H1 (cell line): ENCODE measurements at regions not wholly inside any gene's neighbourhood (a gene's known extent, or its start where the extent isn't known, plus 50 kb on each side); places are given as distances from the start of the nearest gene placed in this dataset.

Experiments used
- CTCF ChIA-PET: fragments of 300-600 bp; sonication (Branson Sonifier 250); formaldehyde crosslinking; loops from one replicate; lab custom pipeline; 2021; ENCODE audit not compliant: partially characterized antibody; lab: Charles Lee
- POLR2A ChIA-PET: fragments of 300-600 bp; sonication (Branson Sonifier 250); formaldehyde crosslinking; loops from one replicate; lab custom pipeline; 2021; ENCODE audit warnings: inconsistent platforms; ENCODE audit not compliant: partially characterized antibody; lab: Charles Lee
- DNase-seq, 2 experiments: peaks; one replicate each; pipeline versions ENCODE4 v3.0.0 to v3.0.0-alpha.2; 2010 to 2022; ENCODE audit warnings: low spot score in 2 of 2, low read depth in 1 of 2, mixed read lengths in 1 of 2
- FAIRE-seq: peaks from 2 replicates; lab custom pipeline; 2011; peaks lifted over from hg19 to GRCh38; lab: Jason Lieb, UNC
- H2AFZ ChIP-seq: 2 replicates; pipeline ENCODE4 v1.8.1; 2012; ENCODE audit warnings: low read length, inconsistent platforms
- H2AK5ac ChIP-seq: 2 replicates; pipeline ENCODE4 v1.6.1; 2013; ENCODE audit warnings: low read depth, low read length
- H2BK120ac ChIP-seq: replicated peaks from 2 replicates; pipeline ENCODE3; 2013; ENCODE audit warnings: low read depth, low read length, inconsistent platforms
- H2BK12ac ChIP-seq: 2 replicates; pipeline ENCODE4 v1.6.1; 2013; ENCODE audit warnings: low read depth, low read length
- H2BK15ac ChIP-seq: 2 replicates; pipeline ENCODE4 v1.6.1; 2013; ENCODE audit warnings: low read length
- H2BK20ac ChIP-seq: 2 replicates; pipeline ENCODE4 v1.6.1; 2013; ENCODE audit warnings: low read length
- H2BK5ac ChIP-seq: 2 replicates; pipeline ENCODE4 v1.6.1; 2013; ENCODE audit warnings: low read depth, low read length
- H3K14ac ChIP-seq: 2 replicates; pipeline ENCODE4 v1.6.1; 2013; ENCODE audit warnings: inconsistent platforms; ENCODE audit not compliant: insufficient read length
- H3K18ac ChIP-seq: 2 replicates; pipeline ENCODE4 v1.6.1; 2013; ENCODE audit warnings: low read length; ENCODE audit errors: extremely low read depth
- H3K23ac ChIP-seq: 2 replicates; pipeline ENCODE4 v1.6.1; 2013; ENCODE audit warnings: inconsistent platforms; ENCODE audit not compliant: insufficient read length
- H3K23me2 ChIP-seq: 2 replicates; pipeline ENCODE4 v1.6.1; 2013; ENCODE audit warnings: low read depth, low read length
- H3K27ac ChIP-seq: 2 replicates; pipeline ENCODE4 v1.6.1; 2011; ENCODE audit warnings: low read depth, low read length, inconsistent platforms
- H3K27me3 ChIP-seq, 4 experiments: replicated peaks in 1 of 4; 1 replicate in 1 of 4; 2 replicates in 3 of 4; pipeline versions ENCODE4 v1.6.1 to v1.8.1; 2011 to 2013; ENCODE audit warnings: low read length in 3 of 4, mild to moderate bottlenecking in 3 of 4, inconsistent platforms in 2 of 4, mixed read lengths in 2 of 4, moderate library complexity in 1 of 4; ENCODE audit not compliant: control insufficient read depth in 3 of 4, insufficient read depth in 3 of 4; ENCODE audit errors: extremely low read depth in 1 of 4
- H3K36me3 ChIP-seq, 4 experiments: 2 replicates each; pipeline versions ENCODE4 v1.6.1 to v1.8.1; 2011 to 2013; ENCODE audit warnings: mild to moderate bottlenecking in 4 of 4, low read length in 3 of 4, moderate library complexity in 2 of 4, control low read depth in 1 of 4, inconsistent platforms in 1 of 4; ENCODE audit not compliant: insufficient read depth in 4 of 4, control insufficient read depth in 2 of 4
- H3K4ac ChIP-seq: replicated peaks from 2 replicates; pipeline ENCODE3; 2013; ENCODE audit warnings: low read length, low read depth, mixed read lengths, inconsistent platforms; ENCODE audit not compliant: insufficient read length
- H3K4me1 ChIP-seq, 4 experiments: replicated peaks in 1 of 4; 1 replicate in 1 of 4; 2 replicates in 3 of 4; pipeline versions ENCODE4 v1.6.1 to v1.8.1; 2011 to 2013; ENCODE audit warnings: low read length in 3 of 4, inconsistent platforms in 2 of 4, mixed read lengths in 1 of 4; ENCODE audit not compliant: insufficient read depth in 4 of 4, control insufficient read depth in 3 of 4
- H3K4me2 ChIP-seq, 2 experiments: 2 replicates each; pipeline versions ENCODE4 v1.6.1 to v1.8.1; 2011 to 2013; ENCODE audit warnings: low read depth in 2 of 2, low read length in 2 of 2, control low read depth in 1 of 2, inconsistent platforms in 1 of 2, mild to moderate bottlenecking in 1 of 2; ENCODE audit not compliant: insufficient read depth in 1 of 2
- H3K4me3 ChIP-seq, 4 experiments: fragments of 200-600, 300-600 bp in 1 of 4; sonication (generic), shearing (Covaris generic), sonication (Bioruptor Twin) in 1 of 4; 2 replicates each; pipeline versions ENCODE4 v1.5.1 to v1.8.1; 2011 to 2016; ENCODE audit warnings: low read length in 4 of 4, low read depth in 3 of 4, control low read depth in 2 of 4, inconsistent platforms in 2 of 4, mild to moderate bottlenecking in 2 of 4, mixed read lengths in 1 of 4, moderate library complexity in 1 of 4; ENCODE audit not compliant: insufficient read depth in 2 of 4; ENCODE audit errors: extremely low read depth in 1 of 4
- H3K56ac ChIP-seq: replicated peaks from 2 replicates; pipeline ENCODE3; 2013; ENCODE audit warnings: low read depth, mild to moderate bottlenecking, mixed read lengths, low read length, inconsistent platforms; ENCODE audit not compliant: insufficient read length
- H3K79me1 ChIP-seq: 2 replicates; pipeline ENCODE4 v1.6.1; 2013; ENCODE audit warnings: low read depth, low read length, control low read depth
- H3K79me2 ChIP-seq, 2 experiments: 2 replicates each; pipeline versions ENCODE4 v1.6.1 to v1.8.1; 2012 to 2013; ENCODE audit warnings: low read length in 2 of 2, mild to moderate bottlenecking in 2 of 2, inconsistent platforms in 1 of 2; ENCODE audit not compliant: insufficient read depth in 2 of 2, control insufficient read depth in 1 of 2
- H3K9ac ChIP-seq, 4 experiments: replicated peaks in 1 of 4; 1 replicate in 1 of 4; 2 replicates in 3 of 4; pipeline versions ENCODE4 v1.6.1 to v1.8.1; 2011 to 2013; ENCODE audit warnings: low read depth in 3 of 4, low read length in 3 of 4, control low read depth in 2 of 4, mild to moderate bottlenecking in 2 of 4, moderate library complexity in 2 of 4, inconsistent platforms in 1 of 4; ENCODE audit errors: extremely low read depth in 1 of 4
- H3K9me3 ChIP-seq, 2 experiments: 2 replicates each; pipeline versions ENCODE4 v1.6.1 to v1.8.1; 2012 to 2013; ENCODE audit warnings: mild to moderate bottlenecking in 2 of 2, moderate library complexity in 2 of 2, control low read depth in 1 of 2, inconsistent platforms in 1 of 2, low read depth in 1 of 2, low read length in 1 of 2, mixed read lengths in 1 of 2; ENCODE audit not compliant: insufficient read depth in 2 of 2
- H4K20me1 ChIP-seq, 2 experiments: replicated peaks in 1 of 2; 2 replicates each; pipeline versions ENCODE3 to v1.8.1; 2011 to 2013; ENCODE audit warnings: inconsistent platforms in 2 of 2, low read length in 2 of 2, mild to moderate bottlenecking in 1 of 2; ENCODE audit not compliant: insufficient read depth in 2 of 2, control insufficient read depth in 1 of 2
- H4K5ac ChIP-seq: 2 replicates; pipeline ENCODE4 v1.6.1; 2013; ENCODE audit warnings: low read length, low read depth, mixed read lengths, inconsistent platforms; ENCODE audit not compliant: insufficient read length
- H4K8ac ChIP-seq: 2 replicates; pipeline ENCODE4 v1.8.0; 2013; ENCODE audit warnings: mild to moderate bottlenecking, moderate library complexity, low read length, inconsistent platforms; ENCODE audit not compliant: insufficient read depth; ENCODE audit errors: extremely low read depth
- H4K91ac ChIP-seq: replicated peaks from 2 replicates; pipeline ENCODE3; 2013; ENCODE audit warnings: low read length, mixed read lengths, inconsistent platforms; ENCODE audit not compliant: insufficient read length
- ASH2L ChIP-seq: fragments of 200-600, 300-600 bp; sonication (generic); IDR thresholded peaks from one replicate; pipeline ENCODE4 v1.7.1; 2017; ENCODE audit warnings: low read length
- BRCA1 ChIP-seq: IDR thresholded peaks from 2 replicates; pipeline ENCODE4 v1.6.1; 2012; ENCODE audit warnings: low read depth, low read length, improper control_type of control experiment
- CREB1 ChIP-seq: IDR thresholded peaks from 2 replicates; pipeline ENCODE4 v1.6.1; 2012; ENCODE audit warnings: inconsistent platforms
- CTCF ChIP-seq, 3 experiments: IDR thresholded peaks; 1 replicate in 2 of 3; 2 replicates in 1 of 3; pipeline versions ENCODE4 v1.5.1 to v1.6.1; 2011; ENCODE audit warnings: low read length in 3 of 3, mild to moderate bottlenecking in 3 of 3, inconsistent platforms in 2 of 3, low read depth in 1 of 3, moderate library complexity in 1 of 3; ENCODE audit not compliant: insufficient read depth in 1 of 3; ENCODE audit errors: control extremely low read depth in 1 of 3
- KDM1A ChIP-seq: fragments of 200-600, 300-600 bp; sonication (generic); IDR thresholded peaks from 2 replicates; pipeline ENCODE4 v1.7.1; 2016; ENCODE audit warnings: mild to moderate bottlenecking, low read length, borderline replicate concordance
- KDM4A ChIP-seq: IDR thresholded peaks from one replicate; pipeline ENCODE4 v1.7.1; 2012; ENCODE audit warnings: low read depth, mild to moderate bottlenecking, moderate library complexity, low read length, inconsistent platforms; ENCODE audit not compliant: severe bottlenecking
- NRF1 ChIP-seq: IDR thresholded peaks from 2 replicates; pipeline ENCODE4 v1.6.1; 2011; ENCODE audit warnings: mild to moderate bottlenecking, low read depth, low read length, improper control_type of control experiment
- POLR2A ChIP-seq, 2 experiments: IDR thresholded peaks; 1 replicate in 1 of 2; 2 replicates in 1 of 2; pipeline ENCODE4 v1.6.1; 2011; ENCODE audit warnings: low read depth in 2 of 2, low read length in 2 of 2, mild to moderate bottlenecking in 2 of 2; ENCODE audit errors: control extremely low read depth in 1 of 2
- RNF2 ChIP-seq: fragments of 200-900, 300-1000 bp; sonication (generic); IDR thresholded peaks from 2 replicates; pipeline ENCODE4 v1.7.1; 2016; ENCODE audit warnings: borderline replicate concordance, low read depth, mild to moderate bottlenecking, antibody characterized with exemption, low read length; ENCODE audit not compliant: poor library complexity, severe bottlenecking; ENCODE audit errors: missing control alignments
- SIN3A ChIP-seq, 2 experiments: IDR thresholded peaks in 1 of 2; conservative IDR thresholded peaks in 1 of 2; 2 replicates each; pipeline ENCODE4 v1.6.1; 2011 to 2012; ENCODE audit warnings: low read length in 2 of 2, improper control_type of control experiment in 1 of 2, low read depth in 1 of 2, mild to moderate bottlenecking in 1 of 2
- SIRT6 ChIP-seq: IDR thresholded peaks from one replicate; pipeline ENCODE4 v1.7.1; 2012; ENCODE audit warnings: low read length, inconsistent platforms
- SP2 ChIP-seq: IDR thresholded peaks from 2 replicates; pipeline ENCODE4 v1.6.1; 2012; ENCODE audit warnings: mild to moderate bottlenecking, low read length, inconsistent platforms
- SRF ChIP-seq: IDR thresholded peaks from 2 replicates; pipeline ENCODE4 v1.6.1; 2011; ENCODE audit warnings: mild to moderate bottlenecking, low read depth, low read length, moderate library complexity
- TCF12 ChIP-seq: IDR thresholded peaks from 2 replicates; pipeline ENCODE4 v1.6.1; 2011; ENCODE audit warnings: low read depth, mild to moderate bottlenecking, low read length
- WGBS, 2 experiments: shearing (Covaris generic) in 1 of 2; methylation state at CpG; one replicate each; pipeline versions ENCODE4 v1.1.6 to v1.1.7; 2013 to 2015; ENCODE audit warnings: low lambda C conversion rate in 2 of 2, mixed read lengths in 2 of 2, inconsistent platforms in 1 of 2, low coverage in 1 of 2, missing lambda C conversion rate in 1 of 2; ENCODE audit not compliant: insufficient replicate concordance in 2 of 2, insufficient coverage in 1 of 2, insufficient read length in 1 of 2; ENCODE audit errors: extremely low coverage in 1 of 2, missing lambda C conversion rate in 1 of 2; 5-methylcytosine and 5-hydroxymethylcytosine counted together

GRCh38 chr19:41495589-41495988 is 52.6 kb downstream of the ERICH4 start:
- Histone ChIP-seq H2BK120ac (no peak overlapping the region), H3K9ac (no peak overlapping the region), H3K27me3 (no peaks in the 10 kb centered on the region), H4K8ac (no peak overlapping the region), H3K4ac (no peak overlapping the region), H3K56ac (no peak overlapping the region), H2AK5ac (no peak overlapping the region), H3K23ac (no peak overlapping the region), H2AFZ (no peak overlapping the region), H4K5ac (no peak overlapping the region), H3K9me3 (peaks cover 41 to 70% of the 10 kb centered on the region in 2 experiments), H2BK12ac (no peak overlapping the region), H2BK20ac (no peak overlapping the region), H3K18ac (no peak overlapping the region), H3K4me3 (no peak overlapping the region), H3K27ac (no peak overlapping the region), H4K91ac (no peak overlapping the region), H3K14ac (no peak overlapping the region), H2BK15ac (no peak overlapping the region), H3K79me1 (no peaks in the 10 kb centered on the region), H3K4me1 (no peaks in the 10 kb centered on the region), H3K36me3 (no peaks in the 10 kb centered on the region), H2BK5ac (no peak overlapping the region), H3K23me2 (no peaks in the 10 kb centered on the region), H4K20me1 (no peaks in the 10 kb centered on the region), H3K4me2 (no peak overlapping the region), H3K79me2 (no peaks in the 10 kb centered on the region)
- no peak for DNase-seq
- no peak for FAIRE-seq
- ChIA-PET POLR2A (no interaction called here), CTCF (no interaction called here)
- WGBS, 2 experiments, result 63% methylated on average over 1 of the region's 1 CpG; no CpG with 5 or more reads in 1 of the 2 experiments
- TF ChIP-seq POLR2A (IDR thresholded peaks at IDR 0.05; ENCODE audit: control extremely low read depth in 1 of 2, low read depth in 2 of 2, low read length in 2 of 2), result no peak
- no peak for TF ChIP-seq TCF12
- TF ChIP-seq KDM1A, result no peak
- no peak for TF ChIP-seq KDM4A
- TF ChIP-seq BRCA1, result no peak
- TF ChIP-seq SIRT6, result no peak
- no peak for TF ChIP-seq CREB1
- TF ChIP-seq CTCF (IDR thresholded peaks at IDR 0.05; ENCODE audit: control extremely low read depth in 1 of 3, insufficient read depth in 1 of 3, low read depth in 1 of 3, low read length in 3 of 3), result no peak
- no peak for TF ChIP-seq SRF
- no peak for TF ChIP-seq RNF2
- no peak for TF ChIP-seq SP2
- TF ChIP-seq ASH2L, result no peak
- no peak for TF ChIP-seq NRF1
- no peak for TF ChIP-seq SIN3A (conservative IDR thresholded peaks at IDR 0.05 in 1 of 2, IDR thresholded peaks at IDR 0.05 in 1 of 2; ENCODE audit: low read depth in 1 of 2, low read length in 2 of 2)
